K562 (cell line): ENCODE measurements at regions not wholly inside any gene's neighbourhood (a gene's known extent, or its start where the extent isn't known, plus 50 kb on each side); places are given as distances from the start of the nearest gene placed in this dataset.

Source experiments
- ATAC-seq: fragments of 200-7000 bp; cut with Tn5 transposase; 3 replicates; pipeline ENCODE4 v1.9.1; 2020; ENCODE audit warnings: moderate library complexity
- BruUV-seq: library from RNA; stranded (reverse); fragments of 400-500 nt; replicated peaks from 2 replicates; lab custom pipeline; 2021; lab: Mats Ljungman, UMichigan
- CTCF ChIA-PET: fragments of 300-600 bp; formaldehyde crosslinking; extraction: SDS; loops from one replicate; lab custom pipeline; 2021; ENCODE audit warnings: low intra/inter-chr PET ratio; lab: Yijun Ruan, JAX
- POLR2A ChIA-PET: fragments of 300-600, 350-650 bp; sonication (Branson Sonifier 250); formaldehyde crosslinking; extraction: SDS; loops from one replicate; lab custom pipeline; 2021; ENCODE audit warnings: antibody characterized with exemption, inconsistent platforms; lab: Yijun Ruan, JAX
- DNase-seq, 4 experiments: peaks; one replicate each; pipeline versions ENCODE4 v3.0.0 to v3.0.0-alpha.2; 2011 to 2018; ENCODE audit warnings: low spot score in 3 of 4, mixed read lengths in 3 of 4; ENCODE audit errors: extremely low read depth in 1 of 4
- FAIRE-seq: peaks from 2 replicates; lab custom pipeline; 2011; peaks lifted over from hg19 to GRCh38; lab: Jason Lieb, UNC
- H2AFZ ChIP-seq: 2 replicates; pipeline ENCODE4 v1.6.0; 2011; ENCODE audit warnings: low read depth, low read length, control low read depth, inconsistent platforms
- H3K27ac ChIP-seq: fragments of 200-600 bp; 3 replicates; pipeline ENCODE4 v1.8.0; 2011; ENCODE audit warnings: low read depth, mild to moderate bottlenecking, control low read depth, inconsistent platforms, low read length, moderate library complexity, mixed read lengths; ENCODE audit errors: extremely low read depth
- H3K27me3 ChIP-seq, 2 experiments: fragments of 300-600 bp in 1 of 2; 2 replicates in 1 of 2; 3 replicates in 1 of 2; pipeline versions ENCODE4 v1.6.0 to v1.8.0; 2011; ENCODE audit warnings: inconsistent platforms in 2 of 2, low read length in 2 of 2, mild to moderate bottlenecking in 1 of 2, mixed read lengths in 1 of 2, moderate library complexity in 1 of 2; ENCODE audit not compliant: control insufficient read depth in 2 of 2, insufficient read depth in 2 of 2
- H3K36me3 ChIP-seq: fragments of 300-600 bp; 3 replicates; pipeline ENCODE4 v1.8.0; 2011; ENCODE audit warnings: mild to moderate bottlenecking, low read length, inconsistent platforms; ENCODE audit not compliant: control insufficient read depth, insufficient read depth
- H3K4me1 ChIP-seq, 2 experiments: fragments of 200-600 bp in 1 of 2; replicated peaks in 1 of 2; 2 replicates in 1 of 2; 3 replicates in 1 of 2; pipeline versions ENCODE4 v1.5.1 to v1.8.0; 2011; ENCODE audit warnings: inconsistent platforms in 2 of 2, low read length in 2 of 2, mild to moderate bottlenecking in 1 of 2, mixed read lengths in 1 of 2, moderate library complexity in 1 of 2; ENCODE audit not compliant: control insufficient read depth in 2 of 2, insufficient read depth in 2 of 2
- H3K4me2 ChIP-seq: 2 replicates; pipeline ENCODE4 v1.6.1; 2011; ENCODE audit warnings: low read length, control low read depth, inconsistent platforms, mixed read lengths; ENCODE audit not compliant: insufficient read depth
- H3K4me3 ChIP-seq: fragments of 200-600 bp; sonication (generic), shearing (Covaris generic); 2 replicates; pipeline ENCODE4 v1.5.1; 2016; ENCODE audit warnings: control low read depth, inconsistent platforms
- H3K79me2 ChIP-seq: fragments of 200-600 bp; 3 replicates; pipeline ENCODE4 v1.8.0; 2011; ENCODE audit warnings: low read length, inconsistent platforms; ENCODE audit not compliant: control insufficient read depth, insufficient read depth
- H3K9ac ChIP-seq, 2 experiments: 2 replicates each; pipeline versions ENCODE4 v1.6.0 to v1.6.1; 2011; ENCODE audit warnings: low read depth in 2 of 2, low read length in 2 of 2, control low read depth in 1 of 2, inconsistent platforms in 1 of 2, mild to moderate bottlenecking in 1 of 2, mixed read lengths in 1 of 2; ENCODE audit not compliant: insufficient read depth in 1 of 2
- H3K9me1 ChIP-seq: one replicate; pipeline ENCODE4 v1.6.0; 2011; ENCODE audit warnings: inconsistent platforms, mild to moderate bottlenecking, low read length, moderate library complexity; ENCODE audit not compliant: control insufficient read depth, insufficient read depth
- H3K9me3 ChIP-seq: replicated peaks from 2 replicates; pipeline ENCODE4 v1.5.1; 2011; ENCODE audit warnings: low read depth, low read length, inconsistent platforms; ENCODE audit not compliant: control insufficient read depth, insufficient read depth
- H4K20me1 ChIP-seq: replicated peaks from 2 replicates; pipeline ENCODE4 v1.6.1; 2011; ENCODE audit warnings: low read length, inconsistent platforms, mixed read lengths; ENCODE audit not compliant: control insufficient read depth, insufficient read depth
- MGA ChIP-seq: fragments of 450-650 bp; IDR thresholded peaks from 2 replicates; pipeline ENCODE4 v1.6.1; 2016; ENCODE audit warnings: mild to moderate bottlenecking, moderate library complexity
- MTA2 ChIP-seq: fragments of 450-650 bp; IDR thresholded peaks from 2 replicates; pipeline ENCODE4 v1.6.1; 2016; ENCODE audit warnings: low read depth
- NR2C1 ChIP-seq, 2 experiments: fragments of 450-650 bp; IDR thresholded peaks; 2 replicates each; pipeline ENCODE4 v1.6.1; 2017; ENCODE audit warnings: mild to moderate bottlenecking in 2 of 2, antibody characterized with exemption in 1 of 2, inconsistent platforms in 1 of 2, missing compliant biosample characterization in 1 of 2, missing genetic modification characterization in 1 of 2
- PCBP1 ChIP-seq: fragments of 200-400 bp; formaldehyde crosslinking; IDR thresholded peaks from 2 replicates; pipeline ENCODE4 v1.6.1; 2018; ENCODE audit warnings: mild to moderate bottlenecking, low read depth, low read length; ENCODE audit not compliant: poor library complexity, severe bottlenecking
- SAFB2 ChIP-seq: fragments of 200-400 bp; formaldehyde crosslinking; IDR thresholded peaks from 2 replicates; pipeline ENCODE4 v1.6.1; 2018; ENCODE audit warnings: borderline replicate concordance, low read length, low read depth, moderate library complexity; ENCODE audit not compliant: severe bottlenecking
- ZNF311 ChIP-seq: fragments of 250-450 bp; sonication (Bioruptor Pico); IDR thresholded peaks from 2 replicates; pipeline ENCODE4 v1.4.0; 2020; ENCODE audit warnings: mild to moderate bottlenecking, moderate library complexity
- ZNF57 ChIP-seq: fragments of 450-650 bp; formaldehyde crosslinking; IDR thresholded peaks from 2 replicates; pipeline ENCODE4 v1.4.0; 2020; ENCODE audit warnings: mild to moderate bottlenecking, moderate library complexity
- ZNF830 ChIP-seq: fragments of 250-450 bp; sonication (Bioruptor Pico); IDR thresholded peaks from 2 replicates; pipeline ENCODE4 v1.5.0; 2021; ENCODE audit warnings: mild to moderate bottlenecking
- WGBS: fragments of 100-300 bp; shearing (Covaris generic); methylation state at CpG from one replicate; pipeline ENCODE4 v1.1.6; 2016; ENCODE audit warnings: low coverage, mixed read lengths; ENCODE audit not compliant: insufficient coverage; ENCODE audit errors: missing lambda C conversion rate; 5-methylcytosine and 5-hydroxymethylcytosine counted together
- in situ Hi-C: fragments of 300-500 bp; cut with MboI; formaldehyde crosslinking; loops from 4 replicates; pipeline ENCODE4 v1.15.0; 2018; ENCODE audit warnings: inconsistent platforms, mixed read lengths
- intact Hi-C: fragments of 100-400 bp; cut with micrococcal nuclease; formaldehyde crosslinking; loops from 2 replicates; pipeline ENCODE4 v1.14.2; 2022

- TF ChIP-seq PCBP1 = no peak
- TF ChIP-seq, all 486 proteins: peak for 2
Observed at GRCh38 chrX:41029332-41029731, 55.9 kb upstream of the USP9X start (continued).

GRCh38 chrX:41031256-41031967 is 53.8 kb upstream of the USP9X start:
- Histone ChIP-seq H3K9me3 (no peaks in the 10 kb centered on the region), H3K4me3 (no peak overlapping the region), H3K27ac (no peak overlapping the region), H3K9me1 (no peaks in the 10 kb centered on the region), H3K36me3 (no peaks in the 10 kb centered on the region), H4K20me1 (no peaks in the 10 kb centered on the region), H3K27me3 (no peaks in the 10 kb centered on the region), H3K9ac (no peak overlapping the region; a peak in 1 of 4 replicates), H3K79me2 (no peaks in the 10 kb centered on the region), H3K4me2 (no peak overlapping the region), H2AFZ (0 out of 2 replicates have a peak overlapping the region, but pooled peaks have one; percentile 51), H3K4me1 (peaks cover 0 to 3% of the 10 kb centered on the region in 2 experiments; a peak in 2 of 5 replicates)
- ATAC-seq (no peak), DNase-seq (no peak), FAIRE-seq (no peak)
- in situ Hi-C loops (no loop called here), intact Hi-C loops (no loop called here)
- ChIA-PET POLR2A (no interaction called here), CTCF (no interaction called here)
- no TSS peak for BruUV-seq
- WGBS = 52% methylated on average over 10 of the region's 13 CpGs
- TF ChIP-seq ZNF57 (CRISPR knock-in tag) (no peak), ZNF830 (CRISPR knock-in tag) (no peak), ZNF311 (CRISPR knock-in tag) (no peak), NR2C1 (IDR thresholded peaks at IDR 0.05) (no peak), NR2C1 (tag; IDR thresholded peaks at IDR 0.05) (no peak), MGA (no peak), MTA2 (no peak), SAFB2 (no peak)
